ENCODE measurements at regions not wholly inside any gene's neighbourhood (a gene's known extent, or its start where the extent isn't known, plus 50 kb on each side); places are given as distances from the start of the nearest gene placed in this dataset.
"Not testable (repeated sequence)": the region's sequence is repeated elsewhere in the genome, so short reads cannot be mapped to it uniquely, and the experiment has no call there.

DNA sequence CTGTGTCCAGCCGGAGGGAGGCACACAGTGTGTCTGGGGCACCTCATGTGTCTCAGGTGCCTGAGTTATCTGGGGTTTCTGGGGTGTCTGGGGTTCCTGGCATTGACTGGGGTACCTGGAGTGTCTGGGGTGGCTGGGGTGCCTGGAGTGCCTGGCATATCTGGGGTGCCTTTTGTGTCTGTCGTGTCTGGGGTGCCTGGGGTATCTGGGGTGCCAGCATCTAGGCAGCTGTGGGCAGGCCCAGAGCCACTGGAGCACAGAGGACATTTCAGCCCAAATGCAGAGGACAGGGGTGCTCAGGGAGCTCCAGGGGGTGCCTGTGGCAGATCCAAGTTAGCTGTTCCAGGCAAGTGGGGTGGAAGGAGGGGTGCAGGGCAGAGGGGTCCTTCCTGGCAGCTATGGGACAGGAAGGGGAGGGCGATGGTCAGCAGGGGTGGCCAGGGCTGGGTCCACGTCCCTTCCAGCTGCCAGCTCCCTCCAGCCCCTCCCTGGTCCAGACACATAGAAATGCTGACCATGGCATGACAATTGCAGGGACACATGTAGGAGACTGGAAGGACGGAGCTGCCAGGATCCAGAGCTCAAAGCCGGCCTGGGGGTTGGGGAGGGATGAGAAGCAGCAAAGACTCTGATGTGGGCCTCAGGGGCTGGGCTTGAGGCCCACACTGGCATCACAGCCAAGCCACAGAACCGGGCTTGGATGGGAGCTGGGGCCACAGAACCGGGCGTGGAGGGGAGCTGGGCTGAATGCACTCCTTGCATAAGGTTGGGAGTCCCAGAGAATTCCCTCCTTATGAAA, 133.0 kb downstream of the BRD1 start:
- FAIRE-seq, result no peak

DNA sequence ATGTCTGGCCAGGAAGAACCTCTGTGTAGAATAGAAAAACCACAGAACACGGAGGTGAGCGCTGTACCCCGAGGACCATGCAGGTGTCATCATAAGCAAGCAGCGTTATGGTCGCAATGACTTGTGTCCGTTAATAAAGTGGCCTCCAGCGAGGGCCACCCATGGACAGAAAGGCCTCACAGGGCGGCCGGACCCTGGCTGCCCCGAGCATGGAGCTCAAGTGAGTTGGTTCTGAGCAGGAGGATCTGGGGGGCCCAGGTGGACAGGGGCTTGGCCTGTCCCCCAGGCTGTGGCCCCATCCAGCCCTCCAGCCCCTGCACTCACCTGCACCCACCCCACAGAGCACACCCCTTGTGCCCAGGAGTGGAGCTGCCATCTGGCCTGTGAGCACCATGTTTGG, 133.8 kb downstream of the BRD1 start:
- FAIRE-seq, result no peak

GRCh38 chr22:49693416-49693815, 134.3 kb downstream of the BRD1 start:
- no peak for FAIRE-seq

DNA sequence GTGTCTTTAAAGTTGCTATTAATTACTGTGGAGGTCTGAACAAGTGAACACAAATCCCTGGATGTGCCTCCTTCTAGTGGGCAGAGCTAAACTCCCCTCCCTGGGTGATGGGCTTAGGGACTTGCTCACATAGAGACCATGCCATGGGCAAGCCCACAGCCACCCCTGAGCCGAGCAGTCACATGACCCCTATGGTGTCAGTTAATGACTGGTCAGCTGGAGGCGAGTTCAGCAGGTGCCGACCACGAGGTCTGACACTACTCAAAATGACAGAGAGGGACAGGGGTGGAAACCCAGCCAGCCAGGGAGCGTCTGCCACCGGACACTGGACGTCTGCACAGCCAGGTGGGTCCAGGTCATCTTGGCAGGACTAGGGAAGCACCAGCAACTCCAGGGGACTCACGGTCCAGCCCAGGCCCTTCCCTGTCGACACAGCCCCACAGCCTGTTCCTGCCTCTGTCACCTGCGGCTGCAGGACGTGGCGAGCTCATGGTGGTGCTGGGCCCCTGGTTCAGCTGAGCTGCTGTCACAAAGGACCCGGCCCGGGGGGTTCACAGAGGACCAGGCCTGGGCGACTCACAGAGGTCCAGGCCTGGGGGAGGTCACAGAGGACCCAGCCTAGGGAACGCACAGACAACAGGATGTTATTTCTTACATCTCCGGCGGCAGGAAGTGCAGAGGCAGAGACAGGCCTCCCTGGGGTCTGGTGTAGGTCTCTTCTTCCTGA, 135.0 kb downstream of the BRD1 start:
- no peak for FAIRE-seq

- no peak for FAIRE-seq
Observed at GRCh38 chr22:49691256-49691655, 136.4 kb downstream of the BRD1 start.

DNA sequence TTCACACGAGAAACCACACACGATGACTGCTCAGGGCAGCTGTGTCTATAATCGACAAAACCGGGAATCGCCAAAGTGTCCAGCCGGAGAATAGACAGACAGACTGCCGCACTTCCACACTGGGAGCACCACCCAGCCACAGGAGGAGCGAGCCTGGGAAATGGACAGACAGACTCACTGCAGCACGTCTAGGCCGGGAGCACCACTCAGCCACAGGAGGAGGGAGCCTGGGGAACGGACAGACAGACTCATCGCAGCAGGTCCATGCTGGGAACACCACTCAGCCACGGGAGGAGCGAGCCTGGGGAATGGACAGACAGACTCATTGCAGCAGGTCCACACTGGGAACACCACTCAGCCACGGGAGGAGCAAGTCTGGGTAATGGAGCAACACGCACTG, 137.2 kb downstream of the BRD1 start:
- no peak for FAIRE-seq

GRCh38 chr22:49689858-49690257, 137.8 kb downstream of the BRD1 start:
- no peak for FAIRE-seq

DNA sequence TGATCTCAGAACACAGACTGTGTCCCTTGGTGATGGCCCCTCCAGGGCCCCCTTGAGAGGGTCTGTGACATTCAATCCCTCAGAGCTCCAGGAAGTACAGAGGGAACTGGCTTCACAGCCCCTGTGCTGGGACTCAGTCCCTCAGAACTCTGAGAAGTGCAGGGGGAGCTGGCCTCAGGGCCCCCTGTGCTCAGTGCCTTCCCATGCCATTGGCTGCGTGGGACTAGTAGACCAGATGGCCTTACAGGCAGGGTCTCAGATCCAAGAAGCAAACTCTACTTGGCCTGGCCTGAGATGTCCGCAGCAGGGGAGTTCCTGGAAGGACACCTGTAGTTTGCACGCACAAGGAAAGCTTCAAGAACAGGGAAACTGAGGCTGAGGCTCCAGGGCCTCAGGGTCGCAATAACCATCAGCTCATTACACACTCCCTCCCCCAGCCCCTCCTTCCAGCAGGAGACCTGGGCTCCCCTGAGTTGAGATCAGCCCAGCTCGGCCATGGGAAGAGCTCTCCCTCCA, 138.4 kb downstream of the BRD1 start:
- FAIRE-seq, result no peak

GRCh38 chr22:49688516-49689254, 139.0 kb downstream of the BRD1 start:
- FAIRE-seq, result no peak

DNA sequence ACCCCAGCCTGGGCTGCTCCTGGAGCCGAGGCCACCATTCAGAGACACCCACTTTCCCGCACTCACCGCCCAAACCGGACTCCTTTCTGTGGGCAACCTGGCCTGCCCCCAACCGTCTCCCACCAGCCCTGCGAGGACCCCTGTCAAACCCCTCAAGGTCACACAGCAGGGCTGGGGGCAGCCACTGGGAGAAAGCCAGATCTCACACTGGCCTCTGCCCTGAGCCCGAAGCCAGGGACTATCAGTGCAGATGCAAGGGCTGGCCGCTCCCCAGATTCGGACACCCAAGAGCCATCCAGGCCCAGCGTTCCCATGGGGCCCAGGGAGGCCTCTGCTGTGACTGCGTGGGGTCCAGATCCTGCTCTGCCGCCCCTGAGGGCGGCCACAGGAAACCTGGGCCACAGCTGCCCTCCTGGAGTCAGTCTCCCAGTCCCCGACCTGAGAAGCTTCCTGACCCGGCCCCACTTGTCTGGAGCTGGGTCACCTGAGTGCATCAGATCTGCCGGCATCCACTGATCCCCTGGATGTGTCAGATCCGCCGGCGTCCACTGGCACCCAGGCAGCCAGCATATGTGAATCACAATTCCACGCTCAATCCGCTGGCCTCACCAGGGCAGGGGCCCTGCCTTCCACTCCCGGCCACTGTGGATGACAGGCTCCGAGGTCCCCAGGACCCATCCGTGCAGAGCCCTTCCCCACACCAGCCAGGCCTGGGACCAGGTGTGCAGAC, 139.7 kb downstream of the BRD1 start:
- FAIRE-seq, result no peak

GRCh38 chr22:49687333-49687732, 140.3 kb downstream of the BRD1 start:
- no peak for FAIRE-seq

DNA sequence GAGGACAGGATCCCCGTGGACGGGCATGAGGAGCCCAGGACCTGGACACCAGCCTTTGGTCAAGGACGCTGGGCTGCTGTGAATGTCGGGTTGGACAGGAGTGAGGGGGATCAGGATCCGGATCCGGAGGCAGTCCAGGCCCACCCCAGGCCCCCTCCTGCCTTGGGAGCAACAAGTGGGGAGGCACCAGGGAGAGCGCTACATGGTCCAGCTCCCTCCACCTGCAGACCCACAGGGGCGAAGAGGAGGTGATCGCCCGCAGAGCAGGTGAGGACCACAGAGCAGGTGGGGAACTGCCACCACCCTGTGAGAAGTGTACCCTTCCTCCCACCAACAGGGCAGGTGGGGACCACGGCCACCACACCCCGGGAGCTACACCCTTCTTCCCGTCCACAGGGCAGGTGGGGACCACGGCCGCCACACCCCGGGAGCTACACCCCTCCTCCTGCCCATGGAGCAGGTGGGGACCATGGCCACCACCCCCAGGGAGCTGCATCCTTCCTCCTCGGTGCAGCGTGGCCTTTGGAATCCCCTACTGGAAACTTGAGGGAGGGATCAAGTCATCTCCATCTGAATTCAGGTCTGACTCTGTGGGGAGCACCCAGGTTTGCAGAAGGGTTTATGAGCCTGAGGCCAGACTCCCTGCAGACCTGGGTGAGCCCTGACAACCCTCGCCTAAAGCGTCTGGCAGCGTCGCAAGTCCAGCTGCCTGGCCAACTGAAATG, 141.0 kb downstream of the BRD1 start:
- FAIRE-seq, result no peak

GRCh38 chr22:49685686-49686085, 142.0 kb downstream of the BRD1 start:
- no peak for FAIRE-seq

DNA sequence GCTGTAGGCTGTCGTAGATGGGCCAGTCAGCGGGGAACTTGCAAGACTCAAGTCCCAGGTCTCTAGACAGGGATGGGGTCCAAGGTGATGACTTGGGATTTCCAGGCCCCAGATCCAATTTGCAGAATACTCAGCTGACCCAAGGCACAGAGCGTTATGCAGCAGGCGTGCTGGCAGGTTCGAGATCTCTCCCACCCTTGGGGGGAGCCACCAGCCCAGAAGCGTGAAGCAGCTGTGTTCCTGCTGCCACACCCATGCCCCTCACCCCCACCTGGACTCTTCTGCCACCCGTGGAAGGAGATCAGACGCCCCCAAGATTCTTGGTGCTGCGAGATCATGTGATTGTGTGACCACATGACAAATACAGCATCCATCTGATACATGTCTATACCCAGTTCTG, 142.6 kb downstream of the BRD1 start:
- no peak for FAIRE-seq

- no peak for FAIRE-seq
Observed at GRCh38 chr22:49683032-49683431, 144.6 kb downstream of the BRD1 start.

GRCh38 chr22:49680819-49681218, 146.9 kb downstream of the BRD1 start:
- not testable (repeated sequence) for FAIRE-seq

- FAIRE-seq, result no peak
Observed at GRCh38 chr22:49678842-49679170, 148.9 kb downstream of the BRD1 start.

- FAIRE-seq, result no peak
Observed at GRCh38 chr22:49678137-49678841, 149.4 kb downstream of the BRD1 start.

DNA sequence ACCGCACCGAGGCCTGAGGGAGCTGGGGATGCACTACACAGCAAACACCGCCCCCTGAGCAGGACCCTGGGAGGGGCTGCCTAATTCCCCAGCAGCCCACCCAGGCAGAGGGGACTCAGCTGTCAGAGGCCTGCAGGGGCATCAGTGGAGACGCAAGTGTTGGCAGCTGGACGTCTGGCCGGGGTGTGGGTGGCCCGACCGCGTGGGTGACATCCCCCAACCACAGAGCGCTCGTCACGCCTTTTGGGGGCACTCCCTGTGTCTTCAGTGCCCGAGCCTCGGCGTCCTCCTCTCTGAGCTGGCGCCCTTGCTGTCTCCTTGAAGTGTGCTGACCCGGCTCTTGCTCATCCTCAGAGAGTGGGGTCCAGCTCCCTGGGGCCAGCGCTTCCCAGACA, 150.2 kb downstream of the BRD1 start:
- no peak for FAIRE-seq

- no peak for FAIRE-seq
Observed at GRCh38 chr22:49676783-49677494, 150.7 kb downstream of the BRD1 start.

- no peak for FAIRE-seq
Observed at GRCh38 chr22:49676230-49676629, 151.4 kb downstream of the BRD1 start.
